Neuron (in vitro differentiated cells): ENCODE measurements at regions not wholly inside any gene's neighbourhood (a gene's known extent, or its start where the extent isn't known, plus 50 kb on each side); places are given as distances from the start of the nearest gene placed in this dataset.

Experiments used
- H2AFZ ChIP-seq: one replicate; pipeline ENCODE4 v1.6.1; 2013; ENCODE audit warnings: low read depth, mild to moderate bottlenecking, inconsistent platforms, low read length, moderate library complexity
- H3K27me3 ChIP-seq: one replicate; pipeline ENCODE4 v1.6.1; 2013; ENCODE audit warnings: low read length; ENCODE audit not compliant: insufficient read depth
- H3K36me3 ChIP-seq: one replicate; pipeline ENCODE4 v1.6.1; 2013; ENCODE audit warnings: low read length; ENCODE audit not compliant: insufficient read depth
- H3K4me1 ChIP-seq: one replicate; pipeline ENCODE4 v1.6.1; 2013; ENCODE audit warnings: low read length; ENCODE audit not compliant: insufficient read depth
- H3K4me3 ChIP-seq: 2 replicates; pipeline ENCODE4 v1.5.1; 2013; ENCODE audit warnings: mild to moderate bottlenecking, low read length, moderate library complexity
- H3K9me3 ChIP-seq: one replicate; pipeline ENCODE4 v1.6.1; 2013; ENCODE audit warnings: low read length

- Histone ChIP-seq H3K9me3 (no peaks in the 10 kb centered on the region), H3K36me3 (no peaks in the 10 kb centered on the region), H2AFZ (peak overlapping the region; percentile 58), H3K4me3 (peak overlapping the region; percentile 33), H3K4me1 (peaks cover 16% of the 10 kb centered on the region), H3K27me3 (no peaks in the 10 kb centered on the region)
Observed at GRCh38 chr14:89542786-89543424, 125.9 kb upstream of the FOXN3 start.

- Histone ChIP-seq H3K4me3 (no peak overlapping the region), H2AFZ (no peak overlapping the region), H3K27me3 (no peaks in the 10 kb centered on the region), H3K9me3 (no peaks in the 10 kb centered on the region), H3K36me3 (no peaks in the 10 kb centered on the region), H3K4me1 (peaks cover 16% of the 10 kb centered on the region)
Observed at GRCh38 chr14:89540830-89541470, 123.9 kb upstream of the FOXN3 start.

GRCh38 chr14:89540009-89540829 lies 123.2 kb upstream of the FOXN3 start:
- no peaks in the 10 kb centered on the region for H3K36me3 ChIP-seq
- H2AFZ ChIP-seq: no peak overlapping the region
- H3K4me3 ChIP-seq: no peak overlapping the region
- no peaks in the 10 kb centered on the region for H3K27me3 ChIP-seq
- H3K9me3 ChIP-seq: no peaks in the 10 kb centered on the region
- peaks cover 16% of the 10 kb centered on the region for H3K4me1 ChIP-seq

GRCh38 chr14:89537911-89538310 lies 120.9 kb upstream of the FOXN3 start:
- H3K4me1 ChIP-seq: peaks cover 7% of the 10 kb centered on the region
- H3K4me3 ChIP-seq: no peak overlapping the region
- H2AFZ ChIP-seq: no peak overlapping the region
- no peaks in the 10 kb centered on the region for H3K27me3 ChIP-seq
- H3K36me3 ChIP-seq: no peaks in the 10 kb centered on the region
- no peaks in the 10 kb centered on the region for H3K9me3 ChIP-seq

- Histone ChIP-seq H3K4me3 (no peak overlapping the region), H3K9me3 (no peaks in the 10 kb centered on the region), H3K4me1 (no peaks in the 10 kb centered on the region), H3K36me3 (no peaks in the 10 kb centered on the region), H3K27me3 (no peaks in the 10 kb centered on the region), H2AFZ (no peak overlapping the region)
Observed at GRCh38 chr14:89534902-89535685, 118.1 kb upstream of the FOXN3 start.

- Histone ChIP-seq H2AFZ (no peak overlapping the region), H3K4me3 (no peak overlapping the region), H3K9me3 (no peaks in the 10 kb centered on the region), H3K4me1 (no peaks in the 10 kb centered on the region), H3K36me3 (no peaks in the 10 kb centered on the region), H3K27me3 (no peaks in the 10 kb centered on the region)
Observed at GRCh38 chr14:89533766-89534165, 116.7 kb upstream of the FOXN3 start.

- Histone ChIP-seq H3K4me1 (no peaks in the 10 kb centered on the region), H3K9me3 (no peaks in the 10 kb centered on the region), H3K36me3 (no peaks in the 10 kb centered on the region), H3K4me3 (no peak overlapping the region), H2AFZ (no peak overlapping the region), H3K27me3 (no peaks in the 10 kb centered on the region)
Observed at GRCh38 chr14:89533136-89533535, 116.1 kb upstream of the FOXN3 start.

- H3K36me3 ChIP-seq: no peaks in the 10 kb centered on the region
- no peaks in the 10 kb centered on the region for H3K9me3 ChIP-seq
- H3K27me3 ChIP-seq: no peaks in the 10 kb centered on the region
- no peaks in the 10 kb centered on the region for H3K4me1 ChIP-seq
- no peak overlapping the region for H3K4me3 ChIP-seq
- H2AFZ ChIP-seq: no peak overlapping the region
Observed at GRCh38 chr14:89531661-89532335, 114.8 kb upstream of the FOXN3 start.

- Histone ChIP-seq H3K4me1 (no peaks in the 10 kb centered on the region), H2AFZ (no peak overlapping the region), H3K4me3 (no peak overlapping the region), H3K36me3 (no peaks in the 10 kb centered on the region), H3K9me3 (peaks cover 2% of the 10 kb centered on the region), H3K27me3 (no peaks in the 10 kb centered on the region)
Observed at GRCh38 chr14:89524990-89525667, 108.1 kb upstream of the FOXN3 start.

GRCh38 chr14:89524412-89524811 lies 107.4 kb upstream of the FOXN3 start:
- H3K27me3 ChIP-seq: no peaks in the 10 kb centered on the region
- H3K36me3 ChIP-seq: no peaks in the 10 kb centered on the region
- no peak overlapping the region for H2AFZ ChIP-seq
- no peaks in the 10 kb centered on the region for H3K4me1 ChIP-seq
- H3K9me3 ChIP-seq: peaks cover 2% of the 10 kb centered on the region
- no peak overlapping the region for H3K4me3 ChIP-seq

- Histone ChIP-seq H3K4me1 (no peaks in the 10 kb centered on the region), H3K27me3 (no peaks in the 10 kb centered on the region), H2AFZ (no peak overlapping the region), H3K36me3 (no peaks in the 10 kb centered on the region), H3K4me3 (no peak overlapping the region), H3K9me3 (peaks cover 2% of the 10 kb centered on the region)
Observed at GRCh38 chr14:89521988-89522387, 105.0 kb upstream of the FOXN3 start.

GRCh38 chr14:89519040-89519439 lies 102.0 kb upstream of the FOXN3 start:
- Histone ChIP-seq H2AFZ (no peak overlapping the region), H3K36me3 (no peaks in the 10 kb centered on the region), H3K9me3 (peaks cover 2% of the 10 kb centered on the region), H3K27me3 (no peaks in the 10 kb centered on the region), H3K4me1 (no peaks in the 10 kb centered on the region), H3K4me3 (no peak overlapping the region)
